22Rv1 (cell line): ENCODE measurements at regions not wholly inside any gene's neighbourhood (a gene's known extent, or its start where the extent isn't known, plus 50 kb on each side); places are given as distances from the start of the nearest gene placed in this dataset.

Source experiments
- H3K27ac ChIP-seq: fragments of 450-650 bp; 2 replicates; pipeline ENCODE4 v1.5.1; 2017
- ZFX ChIP-seq: fragments of 450-650 bp; IDR thresholded peaks from 2 replicates; pipeline ENCODE4 v1.6.1; 2017; ENCODE audit warnings: antibody characterized with exemption, borderline replicate concordance
- TF ChIP-seq, protein P1 (sequence below): fragments of 450-650 bp; IDR thresholded peaks from 2 replicates; pipeline ENCODE4 v1.5.1; 2017; ENCODE audit warnings: mild to moderate bottlenecking

DNA sequence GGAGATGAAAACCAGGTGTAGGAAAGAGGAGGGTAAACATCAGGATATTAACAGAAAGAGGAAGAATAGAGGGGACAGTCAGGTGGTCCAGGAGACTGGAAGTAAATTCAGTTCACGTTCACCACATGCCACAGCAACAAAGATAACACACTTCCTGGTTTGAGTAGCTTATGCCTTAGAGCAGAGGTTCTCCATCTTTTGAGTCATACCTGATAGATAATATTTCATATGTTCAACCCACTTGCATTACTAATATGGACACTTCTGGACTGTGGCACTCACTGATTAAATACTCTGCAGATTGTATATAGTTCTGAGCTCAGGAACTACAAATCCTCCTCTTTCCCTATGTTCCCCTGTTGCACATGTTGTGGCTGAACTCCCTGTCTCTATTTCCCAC, 179.9 kb upstream of the NR3C1 start:
- TF ChIP-seq ZFX, result no peak
- TF ChIP-seq, protein P1, sequence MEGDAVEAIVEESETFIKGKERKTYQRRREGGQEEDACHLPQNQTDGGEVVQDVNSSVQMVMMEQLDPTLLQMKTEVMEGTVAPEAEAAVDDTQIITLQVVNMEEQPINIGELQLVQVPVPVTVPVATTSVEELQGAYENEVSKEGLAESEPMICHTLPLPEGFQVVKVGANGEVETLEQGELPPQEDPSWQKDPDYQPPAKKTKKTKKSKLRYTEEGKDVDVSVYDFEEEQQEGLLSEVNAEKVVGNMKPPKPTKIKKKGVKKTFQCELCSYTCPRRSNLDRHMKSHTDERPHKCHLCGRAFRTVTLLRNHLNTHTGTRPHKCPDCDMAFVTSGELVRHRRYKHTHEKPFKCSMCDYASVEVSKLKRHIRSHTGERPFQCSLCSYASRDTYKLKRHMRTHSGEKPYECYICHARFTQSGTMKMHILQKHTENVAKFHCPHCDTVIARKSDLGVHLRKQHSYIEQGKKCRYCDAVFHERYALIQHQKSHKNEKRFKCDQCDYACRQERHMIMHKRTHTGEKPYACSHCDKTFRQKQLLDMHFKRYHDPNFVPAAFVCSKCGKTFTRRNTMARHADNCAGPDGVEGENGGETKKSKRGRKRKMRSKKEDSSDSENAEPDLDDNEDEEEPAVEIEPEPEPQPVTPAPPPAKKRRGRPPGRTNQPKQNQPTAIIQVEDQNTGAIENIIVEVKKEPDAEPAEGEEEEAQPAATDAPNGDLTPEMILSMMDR, result no peak
- H3K27ac ChIP-seq, result no peak overlapping the region

DNA sequence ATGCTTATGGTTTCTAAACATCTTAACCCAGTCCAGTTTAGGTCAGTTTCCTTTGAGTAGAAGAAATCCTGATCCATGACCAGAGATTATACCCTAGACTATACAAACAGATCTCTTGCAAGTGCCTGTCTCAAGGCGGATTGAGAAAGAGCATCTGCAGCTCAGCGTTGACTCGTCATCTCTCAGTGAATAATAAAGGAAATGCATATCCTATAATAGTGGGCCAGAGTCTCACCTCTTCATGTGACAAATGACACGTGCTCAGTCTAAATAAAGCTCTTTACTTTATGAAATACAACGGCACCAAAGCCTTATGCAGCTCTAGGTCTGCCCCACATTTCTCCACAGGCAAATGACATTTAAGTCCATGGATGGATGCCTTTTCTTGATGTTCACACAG, 179.4 kb upstream of the NR3C1 start:
- H3K27ac ChIP-seq, result no peak overlapping the region
- no peak for TF ChIP-seq ZFX
- TF ChIP-seq, protein P1, result no peak

DNA sequence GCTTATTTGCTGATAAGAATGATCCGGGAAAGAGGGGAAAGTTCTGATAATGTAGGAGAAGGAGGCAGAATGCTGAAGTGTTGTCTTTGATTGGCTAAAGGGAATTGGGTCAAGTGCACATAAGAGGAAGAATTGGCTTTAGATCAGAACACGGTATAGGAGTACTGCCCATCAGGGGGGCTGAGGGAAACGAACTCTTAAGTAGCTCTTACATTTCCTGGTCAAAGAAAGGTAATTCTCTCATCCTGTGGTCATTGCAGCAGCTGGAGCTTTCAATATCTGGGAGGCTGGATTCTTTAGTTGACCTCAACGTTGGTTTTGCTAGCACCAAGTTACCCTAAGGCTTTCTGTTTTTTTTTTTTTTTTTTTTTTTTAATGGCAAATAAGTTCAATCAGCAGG, 178.7 kb upstream of the NR3C1 start:
- H3K27ac ChIP-seq, result no peak overlapping the region
- TF ChIP-seq, protein P1, result no peak
- TF ChIP-seq ZFX, result no peak

DNA sequence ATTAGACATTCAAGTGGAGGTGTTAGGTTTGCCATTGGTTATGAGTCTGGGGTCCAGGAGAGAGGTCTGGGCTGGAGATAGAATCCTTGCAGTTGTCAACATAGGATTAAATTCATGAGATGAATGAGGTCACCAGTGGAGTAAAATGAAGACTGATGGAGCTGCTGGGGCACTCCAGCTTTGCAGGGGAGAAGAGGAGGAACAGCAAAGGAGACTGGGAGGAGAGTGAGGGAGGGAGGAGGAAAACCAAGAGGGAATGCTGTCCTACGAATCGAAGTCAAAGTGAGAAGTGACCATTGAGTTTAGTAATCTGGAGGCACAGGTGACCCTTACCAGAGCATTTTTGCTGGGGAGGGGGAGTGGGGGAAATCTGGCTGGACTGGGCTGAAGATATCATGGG, 178.2 kb upstream of the NR3C1 start:
- H3K27ac ChIP-seq, result no peak overlapping the region
- TF ChIP-seq ZFX, result no peak
- TF ChIP-seq, protein P1, result no peak

- TF ChIP-seq, protein P1, result no peak
- TF ChIP-seq ZFX, result no peak
- no peak overlapping the region for H3K27ac ChIP-seq
Observed at GRCh38 chr5:143581147-143581546, 177.7 kb upstream of the NR3C1 start.

- TF ChIP-seq, protein P1, result no peak
- TF ChIP-seq ZFX, result no peak
- H3K27ac ChIP-seq, result no peak overlapping the region
Observed at GRCh38 chr5:143576711-143577484, 173.4 kb upstream of the NR3C1 start.

GRCh38 chr5:143575286-143575685, 171.8 kb upstream of the NR3C1 start:
- no peak for TF ChIP-seq ZFX
- TF ChIP-seq, protein P1, result no peak
- H3K27ac ChIP-seq, result no peak overlapping the region
